Activated CD4-positive, alpha-beta T cell treated with anti-CD3 and anti-CD28 coated beads, Interleukin-2, Interleukin-6, amounts not matched to agents 100 ng/mL and 50 ng/mL, durations not matched to agents 16 hours and 8 hours (primary cell): ENCODE measurements at regions not wholly inside any gene's neighbourhood (a gene's known extent, or its start where the extent isn't known, plus 50 kb on each side); places are given as distances from the start of the nearest gene placed in this dataset.
"Not testable (repeated sequence)": the region's sequence is repeated elsewhere in the genome, so short reads cannot be mapped to it uniquely, and the experiment has no call there.

Experiments used
- DNase-seq: peaks from one replicate; pipeline ENCODE4 v3.0.0-alpha.2; 2020

GRCh38 chr5:101917166-101917565 lies 378.9 kb downstream of the SLCO4C1 start:
- DNase-seq = no peak

- DNase-seq = no peak
These were observed 380.5 kb downstream of the SLCO4C1 start for GRCh38 chr5:101915554-101915953.

GRCh38 chr5:101904736-101905135 lies 391.3 kb downstream of the SLCO4C1 start:
- no peak for DNase-seq

GRCh38 chr5:101897914-101898313 lies 398.2 kb downstream of the SLCO4C1 start:
- DNase-seq = no peak

- no peak for DNase-seq
These were observed 401.1 kb downstream of the SLCO4C1 start for GRCh38 chr5:101894985-101895384.

GRCh38 chr5:101878190-101878589 lies 417.9 kb downstream of the SLCO4C1 start:
- DNase-seq = no peak

- no peak for DNase-seq
These were observed 418.6 kb downstream of the SLCO4C1 start for GRCh38 chr5:101877451-101877850.

- DNase-seq = no peak
These were observed 429.6 kb downstream of the SLCO4C1 start for GRCh38 chr5:101866473-101866872.

- DNase-seq = no peak
These were observed 435.5 kb downstream of the SLCO4C1 start for GRCh38 chr5:101860563-101860962.

- DNase-seq = no peak
These were observed 435.9 kb downstream of the SLCO4C1 start for GRCh38 chr5:101860145-101860544.

GRCh38 chr5:101846496-101846895 lies 449.6 kb downstream of the SLCO4C1 start:
- DNase-seq = no peak

- DNase-seq = no peak
These were observed 453.0 kb downstream of the SLCO4C1 start for GRCh38 chr5:101843055-101843454.

- no peak for DNase-seq
These were observed 457.6 kb downstream of the SLCO4C1 start for GRCh38 chr5:101838435-101838834.

GRCh38 chr5:101829255-101829654 lies 466.8 kb downstream of the SLCO4C1 start:
- DNase-seq = no peak

GRCh38 chr5:101811466-101811865 lies 484.6 kb downstream of the SLCO4C1 start:
- DNase-seq = no peak

- no peak for DNase-seq
These were observed 489.7 kb downstream of the SLCO4C1 start for GRCh38 chr5:101806410-101806809.

GRCh38 chr5:101796427-101796826 lies 499.7 kb downstream of the SLCO4C1 start:
- DNase-seq = no peak

- DNase-seq = no peak
These were observed 507.3 kb downstream of the SLCO4C1 start for GRCh38 chr5:101788797-101789196.

- DNase-seq = no peak
These were observed 511.0 kb downstream of the SLCO4C1 start for GRCh38 chr5:101785090-101785489.

- DNase-seq = no peak
These were observed 512.7 kb downstream of the SLCO4C1 start for GRCh38 chr5:101783241-101784013.

- no peak for DNase-seq
These were observed 513.6 kb downstream of the SLCO4C1 start for GRCh38 chr5:101782352-101783103.

- no peak for DNase-seq
These were observed 545.0 kb downstream of the SLCO4C1 start for GRCh38 chr5:101751105-101751504.

GRCh38 chr5:101743000-101743399 lies 553.1 kb downstream of the SLCO4C1 start:
- not testable (repeated sequence) for DNase-seq

- DNase-seq = no peak
These were observed 567.2 kb downstream of the SLCO4C1 start for GRCh38 chr5:101728933-101729332.
